ENCODE measurements at regions not wholly inside any gene's neighbourhood (a gene's known extent, or its start where the extent isn't known, plus 50 kb on each side); places are given as distances from the start of the nearest gene placed in this dataset.

GRCh38 chr9:73011956-73012355 is 59.1 kb upstream of the ALDH1A1 start:
- peaks cover 0 to 11% of the 10 kb centered on the region in 2 donors for H3K4me1 ChIP-seq
- no peak overlapping the region for H3K4me3 ChIP-seq
- H3K36me3 ChIP-seq = no peaks in the 10 kb centered on the region
- peak overlapping the region; percentile 77 to 81 for H3K27ac ChIP-seq
- DNase-seq (ENCODE audit: low spot score in 2 of 2) = no peak
- no peaks in the 10 kb centered on the region for H3K9me3 ChIP-seq
- TF ChIP-seq, protein P1, sequence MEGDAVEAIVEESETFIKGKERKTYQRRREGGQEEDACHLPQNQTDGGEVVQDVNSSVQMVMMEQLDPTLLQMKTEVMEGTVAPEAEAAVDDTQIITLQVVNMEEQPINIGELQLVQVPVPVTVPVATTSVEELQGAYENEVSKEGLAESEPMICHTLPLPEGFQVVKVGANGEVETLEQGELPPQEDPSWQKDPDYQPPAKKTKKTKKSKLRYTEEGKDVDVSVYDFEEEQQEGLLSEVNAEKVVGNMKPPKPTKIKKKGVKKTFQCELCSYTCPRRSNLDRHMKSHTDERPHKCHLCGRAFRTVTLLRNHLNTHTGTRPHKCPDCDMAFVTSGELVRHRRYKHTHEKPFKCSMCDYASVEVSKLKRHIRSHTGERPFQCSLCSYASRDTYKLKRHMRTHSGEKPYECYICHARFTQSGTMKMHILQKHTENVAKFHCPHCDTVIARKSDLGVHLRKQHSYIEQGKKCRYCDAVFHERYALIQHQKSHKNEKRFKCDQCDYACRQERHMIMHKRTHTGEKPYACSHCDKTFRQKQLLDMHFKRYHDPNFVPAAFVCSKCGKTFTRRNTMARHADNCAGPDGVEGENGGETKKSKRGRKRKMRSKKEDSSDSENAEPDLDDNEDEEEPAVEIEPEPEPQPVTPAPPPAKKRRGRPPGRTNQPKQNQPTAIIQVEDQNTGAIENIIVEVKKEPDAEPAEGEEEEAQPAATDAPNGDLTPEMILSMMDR (IDR thresholded peaks at IDR 0.05) = no peak
- H3K27me3 ChIP-seq = no peaks in the 10 kb centered on the region
- intact Hi-C loops (cut with DNase I) = loop anchor here (2.0 to 5.0 kb wide), 2 partner anchors 61 to 645 kb away; partner anchors contain the start of gene ZFAND5

- no peak overlapping the region for H3K4me3 ChIP-seq
- no peak for DNase-seq (ENCODE audit: low spot score in 2 of 2)
- H3K27ac ChIP-seq = peak overlapping the region; percentile 77 to 81
- H3K36me3 ChIP-seq = no peaks in the 10 kb centered on the region
- peaks cover 0 to 11% of the 10 kb centered on the region in 2 donors for H3K4me1 ChIP-seq
- H3K9me3 ChIP-seq = no peaks in the 10 kb centered on the region
- intact Hi-C loops (cut with DNase I) = loop anchor here (2.0 to 5.0 kb wide), 2 partner anchors 60 to 644 kb away; partner anchors contain the start of gene ZFAND5
- TF ChIP-seq, protein P1 (IDR thresholded peaks at IDR 0.05) = no peak
- no peaks in the 10 kb centered on the region for H3K27me3 ChIP-seq
These were observed 58.4 kb upstream of the ALDH1A1 start for GRCh38 chr9:73011181-73011750.

GRCh38 chr9:73009649-73010288 is 56.9 kb upstream of the ALDH1A1 start:
- Histone ChIP-seq H3K4me3 (no peak overlapping the region), H3K36me3 (no peaks in the 10 kb centered on the region), H3K4me1 (peaks cover 0 to 11% of the 10 kb centered on the region in 2 donors), H3K27ac (no peak overlapping the region), H3K27me3 (no peaks in the 10 kb centered on the region), H3K9me3 (no peaks in the 10 kb centered on the region)
- no peak for DNase-seq (ENCODE audit: low spot score in 2 of 2)
- TF ChIP-seq, protein P1 (IDR thresholded peaks at IDR 0.05) = no peak
- intact Hi-C loops (cut with DNase I) = loop anchor here (2.0 to 5.0 kb wide), 2 partner anchors 59 to 642 kb away; partner anchors contain the start of gene ZFAND5

DNA sequence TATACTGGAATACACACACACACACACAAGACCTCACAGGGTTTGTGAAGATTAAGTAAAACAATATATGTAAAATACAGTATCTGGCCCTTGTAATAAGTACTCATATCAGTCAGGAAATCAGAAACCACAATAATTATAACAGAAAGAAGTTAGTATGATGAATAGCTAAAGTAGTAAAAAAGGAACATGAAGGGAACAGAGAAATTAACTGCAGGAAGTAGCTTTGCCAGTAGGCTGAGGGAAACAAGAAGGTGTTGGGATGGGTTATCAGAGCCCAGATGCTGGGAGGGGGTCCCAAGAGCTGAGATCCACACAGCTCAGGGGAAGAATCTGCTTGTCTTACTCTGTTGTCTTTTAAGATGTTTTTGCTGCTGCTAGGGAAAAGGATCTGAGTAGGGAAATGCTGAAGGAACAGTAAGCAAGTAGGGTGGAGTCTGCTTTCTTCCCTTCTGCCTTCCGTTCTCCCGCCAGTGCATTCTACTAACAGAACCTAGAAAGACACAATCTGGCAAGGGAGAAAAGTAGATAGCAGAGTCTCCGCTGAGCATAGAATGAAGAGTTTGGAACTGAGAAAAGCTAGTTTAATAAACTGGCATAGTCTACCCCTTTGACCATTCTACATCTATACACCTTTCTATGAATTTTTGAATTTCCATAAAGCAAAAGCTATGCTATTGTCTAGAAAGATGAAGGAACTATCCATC is 55.3 kb upstream of the ALDH1A1 start:
- no peak overlapping the region for H3K4me3 ChIP-seq
- no peak for DNase-seq (ENCODE audit: low spot score in 2 of 2)
- H3K4me1 ChIP-seq = peaks cover 0 to 5% of the 10 kb centered on the region in 2 donors
- no peak overlapping the region for H3K27ac ChIP-seq
- no peaks in the 10 kb centered on the region for H3K27me3 ChIP-seq
- intact Hi-C loops (cut with DNase I) = no loop called here
- H3K36me3 ChIP-seq = no peaks in the 10 kb centered on the region
- TF ChIP-seq, protein P1 (IDR thresholded peaks at IDR 0.05) = no peak
- no peaks in the 10 kb centered on the region for H3K9me3 ChIP-seq

DNA sequence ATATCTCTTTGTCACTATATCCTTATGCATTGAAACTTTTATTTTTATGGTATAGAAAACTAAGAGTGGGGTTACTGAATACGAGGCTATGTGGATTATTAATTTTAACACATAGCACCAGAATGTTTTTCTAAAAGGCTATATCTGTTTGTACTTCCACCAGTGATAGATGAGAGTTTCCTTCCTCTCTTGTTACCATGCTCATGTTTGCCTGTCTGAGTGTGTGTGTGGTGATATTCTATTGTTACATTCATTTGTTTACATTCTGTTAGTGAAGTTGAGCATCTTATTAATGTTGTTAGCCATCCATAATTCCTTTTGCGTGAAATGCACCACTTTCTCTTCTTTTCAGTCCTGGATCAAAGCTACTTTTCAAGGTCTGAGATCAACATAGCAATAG is 54.1 kb upstream of the ALDH1A1 start:
- no peak for DNase-seq (ENCODE audit: low spot score in 2 of 2)
- no peaks in the 10 kb centered on the region for H3K4me1 ChIP-seq
- H3K27me3 ChIP-seq = no peaks in the 10 kb centered on the region
- intact Hi-C loops (cut with DNase I) = no loop called here
- TF ChIP-seq, protein P1 (IDR thresholded peaks at IDR 0.05) = no peak
- H3K36me3 ChIP-seq = no peaks in the 10 kb centered on the region
- H3K4me3 ChIP-seq = no peak overlapping the region
- no peaks in the 10 kb centered on the region for H3K9me3 ChIP-seq
- no peak overlapping the region for H3K27ac ChIP-seq

Measured in ascending aorta (tissue), 2 donors.